Activated gamma-delta T cell treated with anti-CD3 and anti-CD28 coated beads, Interleukin-2, amount 50 U/mL, for 16 hours (primary cell): ENCODE measurements at regions not wholly inside any gene's neighbourhood (a gene's known extent, or its start where the extent isn't known, plus 50 kb on each side); places are given as distances from the start of the nearest gene placed in this dataset.

Source experiments
- DNase-seq: peaks from one replicate; pipeline ENCODE4 v3.0.0-alpha.2; 2020; ENCODE audit warnings: low read depth

- DNase-seq = peak; percentile 10
Observed at GRCh38 chr12:68451261-68452077, 119.3 kb upstream of the MDM1 start.

- no peak for DNase-seq
Observed at GRCh38 chr12:68452078-68452715, 120.0 kb upstream of the MDM1 start.

GRCh38 chr12:68453278-68453677, 121.1 kb upstream of the MDM1 start:
- DNase-seq = no peak

GRCh38 chr12:68453876-68454275, 121.7 kb upstream of the MDM1 start:
- DNase-seq = no peak

- DNase-seq = no peak
Observed at GRCh38 chr12:68454892-68455291, 122.7 kb upstream of the MDM1 start.

- peak; percentile 2 for DNase-seq
Observed at GRCh38 chr12:68455691-68456345, 123.7 kb upstream of the MDM1 start.

GRCh38 chr12:68458866-68459265, 126.7 kb upstream of the MDM1 start:
- DNase-seq = no peak

- DNase-seq = no peak
Observed at GRCh38 chr12:68460236-68460635, 128.1 kb upstream of the MDM1 start.

GRCh38 chr12:68461645-68462044, 129.5 kb upstream of the MDM1 start:
- DNase-seq = no peak

- no peak for DNase-seq
Observed at GRCh38 chr12:68462803-68463202, 130.6 kb upstream of the MDM1 start.

GRCh38 chr12:68465227-68465626, 133.1 kb upstream of the MDM1 start:
- DNase-seq = no peak

GRCh38 chr12:68467514-68467913, 135.4 kb upstream of the MDM1 start:
- no peak for DNase-seq

- no peak for DNase-seq
Observed at GRCh38 chr12:68468036-68468435, 135.9 kb upstream of the MDM1 start.

- DNase-seq = no peak
Observed at GRCh38 chr12:68469113-68469512, 137.0 kb upstream of the MDM1 start.

GRCh38 chr12:68470664-68471328, 138.6 kb upstream of the MDM1 start:
- DNase-seq = no peak

- no peak for DNase-seq
Observed at GRCh38 chr12:68474467-68475204, 136.1 kb upstream of the RAP1B start.

GRCh38 chr12:68476794-68477193, 133.9 kb upstream of the RAP1B start:
- no peak for DNase-seq

- DNase-seq = no peak
Observed at GRCh38 chr12:68477261-68477772, 133.4 kb upstream of the RAP1B start.

- no peak for DNase-seq
Observed at GRCh38 chr12:68477906-68478305, 132.8 kb upstream of the RAP1B start.

GRCh38 chr12:68478516-68479260, 132.0 kb upstream of the RAP1B start:
- DNase-seq = no peak
